Nephron (organoid): ENCODE measurements at regions not wholly inside any gene's neighbourhood (a gene's known extent, or its start where the extent isn't known, plus 50 kb on each side); places are given as distances from the start of the nearest gene placed in this dataset.

Source experiments
- H3K27ac Mint-ChIP-seq, 3 experiments: 2 replicates each; pipeline ENCODE4 v1.8.0; 2020; ENCODE audit warnings: mixed read lengths in 3 of 3, mild to moderate bottlenecking in 2 of 3, moderate library complexity in 1 of 3
- H3K27me3 Mint-ChIP-seq: 2 replicates; pipeline ENCODE4 v1.8.0; 2021; ENCODE audit warnings: low read depth, mild to moderate bottlenecking, moderate library complexity, mixed read lengths
- H3K36me3 Mint-ChIP-seq: 2 replicates; pipeline ENCODE4 v1.8.0; 2020; ENCODE audit warnings: low read depth, mixed read lengths
- H3K4me1 Mint-ChIP-seq: 2 replicates; pipeline ENCODE4 v1.8.0; 2020; ENCODE audit warnings: mixed read lengths
- H3K4me3 Mint-ChIP-seq, 3 experiments: 2 replicates each; pipeline ENCODE4 v1.8.0; 2020; ENCODE audit warnings: mild to moderate bottlenecking in 3 of 3, mixed read lengths in 3 of 3, moderate library complexity in 2 of 3
- H3K9me3 Mint-ChIP-seq: 2 replicates; pipeline ENCODE4 v1.8.0; 2020; ENCODE audit warnings: mixed read lengths
- TF ChIP-seq, protein P1 (sequence below), 3 experiments: fragments of 200-600 bp; sonication (generic); IDR thresholded peaks; one replicate each; pipeline ENCODE4 v1.5.0; 2021; ENCODE audit warnings: antibody characterized with exemption in 3 of 3; ENCODE audit not compliant: unreplicated experiment in 3 of 3

GRCh38 chr5:10173716-10174115 lies 76.0 kb downstream of the ATPSCKMT start:
- Mint-ChIP-seq H3K9me3 (peaks cover 4% of the 10 kb centered on the region), H3K27ac (no peak overlapping the region), H3K27me3 (no peaks in the 10 kb centered on the region), H3K4me1 (no peaks in the 10 kb centered on the region), H3K4me3 (no peak overlapping the region), H3K36me3 (peaks cover 1% of the 10 kb centered on the region)
- TF ChIP-seq, protein P1, sequence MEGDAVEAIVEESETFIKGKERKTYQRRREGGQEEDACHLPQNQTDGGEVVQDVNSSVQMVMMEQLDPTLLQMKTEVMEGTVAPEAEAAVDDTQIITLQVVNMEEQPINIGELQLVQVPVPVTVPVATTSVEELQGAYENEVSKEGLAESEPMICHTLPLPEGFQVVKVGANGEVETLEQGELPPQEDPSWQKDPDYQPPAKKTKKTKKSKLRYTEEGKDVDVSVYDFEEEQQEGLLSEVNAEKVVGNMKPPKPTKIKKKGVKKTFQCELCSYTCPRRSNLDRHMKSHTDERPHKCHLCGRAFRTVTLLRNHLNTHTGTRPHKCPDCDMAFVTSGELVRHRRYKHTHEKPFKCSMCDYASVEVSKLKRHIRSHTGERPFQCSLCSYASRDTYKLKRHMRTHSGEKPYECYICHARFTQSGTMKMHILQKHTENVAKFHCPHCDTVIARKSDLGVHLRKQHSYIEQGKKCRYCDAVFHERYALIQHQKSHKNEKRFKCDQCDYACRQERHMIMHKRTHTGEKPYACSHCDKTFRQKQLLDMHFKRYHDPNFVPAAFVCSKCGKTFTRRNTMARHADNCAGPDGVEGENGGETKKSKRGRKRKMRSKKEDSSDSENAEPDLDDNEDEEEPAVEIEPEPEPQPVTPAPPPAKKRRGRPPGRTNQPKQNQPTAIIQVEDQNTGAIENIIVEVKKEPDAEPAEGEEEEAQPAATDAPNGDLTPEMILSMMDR (IDR thresholded peaks at IDR 0.05; ENCODE audit: unreplicated experiment in 3 of 3) = no peak

DNA sequence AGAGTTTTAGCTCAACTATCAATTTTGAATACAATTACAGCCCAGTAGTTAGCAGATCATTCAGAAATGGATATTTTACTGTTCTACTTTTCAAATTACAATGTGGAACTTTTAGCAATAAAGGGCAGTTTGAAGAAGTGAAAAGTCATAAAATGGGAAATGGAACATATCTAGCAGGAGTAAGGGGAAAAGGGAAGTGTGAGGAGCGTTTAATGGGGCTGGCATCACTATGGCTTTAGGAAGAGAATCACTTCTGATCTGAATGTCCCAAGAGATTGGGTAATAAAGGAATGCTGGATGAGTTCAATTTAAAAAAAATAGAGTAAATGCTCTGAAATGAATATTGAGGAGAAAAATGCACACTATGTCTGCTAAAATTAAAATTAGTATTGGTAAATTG lies 77.4 kb downstream of the ATPSCKMT start:
- H3K4me3 Mint-ChIP-seq = no peak overlapping the region
- TF ChIP-seq, protein P1 (IDR thresholded peaks at IDR 0.05; ENCODE audit: unreplicated experiment in 3 of 3) = no peak
- H3K36me3 Mint-ChIP-seq = no peaks in the 10 kb centered on the region
- no peaks in the 10 kb centered on the region for H3K4me1 Mint-ChIP-seq
- H3K27ac Mint-ChIP-seq = no peak overlapping the region
- no peaks in the 10 kb centered on the region for H3K27me3 Mint-ChIP-seq
- H3K9me3 Mint-ChIP-seq = peaks cover 3% of the 10 kb centered on the region

DNA sequence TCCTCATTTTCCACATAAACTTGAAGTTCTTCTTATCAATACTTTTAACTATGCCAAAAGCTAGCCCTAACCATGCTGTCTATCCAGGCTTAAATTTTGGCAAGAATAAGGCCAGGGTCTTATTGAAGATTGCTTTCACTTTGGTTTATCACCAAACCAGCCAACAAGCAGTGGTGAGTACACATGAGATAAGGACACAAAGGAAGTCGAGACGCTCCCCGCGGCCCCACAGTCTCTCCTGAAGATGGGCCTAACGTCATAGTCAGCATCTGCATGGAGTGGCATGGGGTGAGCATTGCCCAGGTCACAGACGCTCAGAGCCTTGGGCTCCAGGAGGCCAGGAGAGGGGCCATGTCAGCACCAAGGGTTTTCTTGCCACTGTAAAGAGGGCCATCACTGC lies 80.3 kb downstream of the ATPSCKMT start:
- Mint-ChIP-seq H3K4me3 (no peak overlapping the region), H3K36me3 (peaks cover 7% of the 10 kb centered on the region), H3K9me3 (peaks cover 25% of the 10 kb centered on the region), H3K27ac (no peak overlapping the region), H3K4me1 (no peaks in the 10 kb centered on the region), H3K27me3 (no peaks in the 10 kb centered on the region)
- TF ChIP-seq, protein P1 (IDR thresholded peaks at IDR 0.05; ENCODE audit: unreplicated experiment in 3 of 3) = no peak

DNA sequence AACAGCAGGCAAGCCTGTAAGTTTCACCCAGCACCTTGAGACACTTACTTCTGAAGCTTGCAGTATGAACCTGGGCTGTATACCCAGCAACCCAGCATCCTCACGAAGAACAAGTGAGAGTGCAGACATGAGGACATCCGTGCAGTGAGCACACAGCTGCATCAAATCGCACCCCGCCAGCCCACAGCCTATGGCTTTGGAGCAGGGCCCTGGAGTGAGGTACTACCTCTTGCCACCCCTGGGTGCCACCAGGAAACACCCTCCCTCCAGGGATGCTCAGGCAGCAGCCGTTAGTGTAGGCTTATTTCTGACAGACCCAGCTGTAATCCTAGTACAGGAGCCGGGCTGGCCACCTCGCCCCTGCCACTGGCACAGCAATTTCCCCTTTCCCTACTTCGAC lies 81.4 kb downstream of the ATPSCKMT start:
- H3K9me3 Mint-ChIP-seq = peaks cover 30% of the 10 kb centered on the region
- H3K27ac Mint-ChIP-seq = no peak overlapping the region
- H3K27me3 Mint-ChIP-seq = peaks cover 3% of the 10 kb centered on the region
- H3K4me3 Mint-ChIP-seq = no peak overlapping the region
- H3K4me1 Mint-ChIP-seq = no peaks in the 10 kb centered on the region
- TF ChIP-seq, protein P1 (IDR thresholded peaks at IDR 0.05; ENCODE audit: unreplicated experiment in 3 of 3) = no peak
- peaks cover 7% of the 10 kb centered on the region for H3K36me3 Mint-ChIP-seq

- Mint-ChIP-seq H3K4me1 (no peaks in the 10 kb centered on the region), H3K27me3 (peaks cover 5% of the 10 kb centered on the region), H3K4me3 (no peak overlapping the region), H3K9me3 (peaks cover 30% of the 10 kb centered on the region), H3K36me3 (peaks cover 7% of the 10 kb centered on the region), H3K27ac (no peak overlapping the region)
- TF ChIP-seq, protein P1 (IDR thresholded peaks at IDR 0.05; ENCODE audit: unreplicated experiment in 3 of 3) = no peak
Observed at GRCh38 chr5:10167806-10168205, 81.9 kb downstream of the ATPSCKMT start.

- H3K4me1 Mint-ChIP-seq = peaks cover 11% of the 10 kb centered on the region
- TF ChIP-seq, protein P1 (IDR thresholded peaks at IDR 0.05; ENCODE audit: unreplicated experiment in 3 of 3) = no peak
- peaks cover 34% of the 10 kb centered on the region for H3K9me3 Mint-ChIP-seq
- peaks cover 8% of the 10 kb centered on the region for H3K27me3 Mint-ChIP-seq
- H3K36me3 Mint-ChIP-seq = peaks cover 7% of the 10 kb centered on the region
- H3K27ac Mint-ChIP-seq = no peak overlapping the region
- no peak overlapping the region for H3K4me3 Mint-ChIP-seq
Observed at GRCh38 chr5:10166392-10166791, 83.3 kb downstream of the ATPSCKMT start.
